ENCODE measurements at regions not wholly inside any gene's neighbourhood (a gene's known extent, or its start where the extent isn't known, plus 50 kb on each side); places are given as distances from the start of the nearest gene placed in this dataset.

DNA sequence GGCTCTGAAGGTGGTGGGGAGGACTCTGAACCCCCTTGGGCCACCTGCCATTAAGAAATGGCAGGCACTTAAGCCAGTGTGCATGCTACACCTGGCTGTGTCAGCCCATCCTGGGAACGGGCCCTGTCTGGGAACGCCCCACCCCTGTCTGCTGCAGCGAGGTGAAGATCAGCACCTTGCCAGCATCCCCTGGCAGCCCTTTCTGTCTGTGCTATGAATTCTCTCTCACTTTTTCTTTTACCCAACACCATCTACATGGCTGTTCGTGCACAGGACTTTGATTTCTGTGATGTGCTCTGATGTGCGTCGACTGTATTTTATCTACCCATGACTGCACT, 452.9 kb upstream of the B3GAT1 start:
- DNase-seq (ENCODE audit: low read depth, low spot score) (no peak), ATAC-seq (no peak)
- Histone ChIP-seq H3K9me3 (ENCODE audit: control insufficient read depth in 1 of 2, insufficient read depth in 1 of 2, low read depth in 1 of 2, low read length in 2 of 2) (no peaks in the 10 kb centered on the region), H3K79me2 (ENCODE audit: insufficient read depth, low read length) (no peaks in the 10 kb centered on the region), H3K4me2 (ENCODE audit: low read length) (no peak overlapping the region), H3K27ac (ENCODE audit: low read depth, low read length) (no peak overlapping the region), H3K9me2 (ENCODE audit: insufficient read depth) (no peaks in the 10 kb centered on the region), H3K27me3 (ENCODE audit: insufficient read depth, low read length) (no peaks in the 10 kb centered on the region; the same call in 1 of the 2 replicates), H3K9ac (ENCODE audit: low read length) (no peak overlapping the region), H3K4me3 (replicated peaks in 1 of 2; ENCODE audit: low read depth in 1 of 2, low read length in 2 of 2) (no peak overlapping the region), H4K20me1 (ENCODE audit: insufficient read depth) (no peaks in the 10 kb centered on the region), H3K4me1 (ENCODE audit: control insufficient read depth in 1 of 2, insufficient read depth in 2 of 2, low read length in 2 of 2) (peaks cover 0 to 7% of the 10 kb centered on the region in 2 experiments; a peak in 1 of 4 replicates), H2AFZ (ENCODE audit: low read depth, low read length, poor library complexity, severe bottlenecking) (no peak overlapping the region), H3K36me3 (ENCODE audit: control insufficient read depth in 1 of 2, insufficient read depth in 2 of 2, low read length in 2 of 2) (no peaks in the 10 kb centered on the region)
- ChIA-PET CTCF (no interaction called here), POLR2A (no interaction called here), RAD21 (ENCODE audit: low non-redundant PET in 1 of 2, low total read pairs in 2 of 2, uncharacterized antibody in 2 of 2, unreplicated experiment in 2 of 2) (no interaction called here)
- intact Hi-C loops (cut with micrococcal nuclease) = loop anchor here (5.0 kb wide), 1 partner anchor 503 kb away; no protein-coding TSS in a partner anchor
- no TSS peak for BruUV-seq (replicated peaks)
- no peak for TF ChIP-seq EZH2 (IDR thresholded peaks at IDR 0.05)
- TF ChIP-seq, protein P1, sequence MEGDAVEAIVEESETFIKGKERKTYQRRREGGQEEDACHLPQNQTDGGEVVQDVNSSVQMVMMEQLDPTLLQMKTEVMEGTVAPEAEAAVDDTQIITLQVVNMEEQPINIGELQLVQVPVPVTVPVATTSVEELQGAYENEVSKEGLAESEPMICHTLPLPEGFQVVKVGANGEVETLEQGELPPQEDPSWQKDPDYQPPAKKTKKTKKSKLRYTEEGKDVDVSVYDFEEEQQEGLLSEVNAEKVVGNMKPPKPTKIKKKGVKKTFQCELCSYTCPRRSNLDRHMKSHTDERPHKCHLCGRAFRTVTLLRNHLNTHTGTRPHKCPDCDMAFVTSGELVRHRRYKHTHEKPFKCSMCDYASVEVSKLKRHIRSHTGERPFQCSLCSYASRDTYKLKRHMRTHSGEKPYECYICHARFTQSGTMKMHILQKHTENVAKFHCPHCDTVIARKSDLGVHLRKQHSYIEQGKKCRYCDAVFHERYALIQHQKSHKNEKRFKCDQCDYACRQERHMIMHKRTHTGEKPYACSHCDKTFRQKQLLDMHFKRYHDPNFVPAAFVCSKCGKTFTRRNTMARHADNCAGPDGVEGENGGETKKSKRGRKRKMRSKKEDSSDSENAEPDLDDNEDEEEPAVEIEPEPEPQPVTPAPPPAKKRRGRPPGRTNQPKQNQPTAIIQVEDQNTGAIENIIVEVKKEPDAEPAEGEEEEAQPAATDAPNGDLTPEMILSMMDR (IDR thresholded peaks at IDR 0.05 in 2 of 3, conservative IDR thresholded peaks at IDR 0.05 in 1 of 3; ENCODE audit: borderline replicate concordance in 1 of 3, insufficient read depth in 1 of 3, low read depth in 2 of 3, low read length in 2 of 3) = no peak

GRCh38 chr11:134864233-134864967, 452.4 kb upstream of the B3GAT1 start:
- H3K27ac ChIP-seq (ENCODE audit: low read depth, low read length) = no peak overlapping the region
- POLR2A ChIA-PET = no interaction called here
- no peaks in the 10 kb centered on the region for H3K9me3 ChIP-seq (ENCODE audit: control insufficient read depth in 1 of 2, insufficient read depth in 1 of 2, low read depth in 1 of 2, low read length in 2 of 2)
- H3K27me3 ChIP-seq (ENCODE audit: insufficient read depth, low read length) = no peaks in the 10 kb centered on the region; the same call in 1 of the 2 replicates
- ATAC-seq (no peak), DNase-seq (ENCODE audit: low read depth, low spot score) (no peak)
- no TSS peak for BruUV-seq (replicated peaks)
- H2AFZ ChIP-seq (ENCODE audit: low read depth, low read length, poor library complexity, severe bottlenecking) = no peak overlapping the region
- RAD21 ChIA-PET (ENCODE audit: low non-redundant PET in 1 of 2, low total read pairs in 2 of 2, uncharacterized antibody in 2 of 2, unreplicated experiment in 2 of 2) = no interaction called here
- no peaks in the 10 kb centered on the region for H3K9me2 ChIP-seq (ENCODE audit: insufficient read depth)
- H3K4me2 ChIP-seq (ENCODE audit: low read length) = no peak overlapping the region
- no peaks in the 10 kb centered on the region for H3K36me3 ChIP-seq (ENCODE audit: control insufficient read depth in 1 of 2, insufficient read depth in 2 of 2, low read length in 2 of 2)
- H3K4me1 ChIP-seq (ENCODE audit: control insufficient read depth in 1 of 2, insufficient read depth in 2 of 2, low read length in 2 of 2) = peaks cover 0 to 7% of the 10 kb centered on the region in 2 experiments; a peak in 1 of 4 replicates
- no peak overlapping the region for H3K9ac ChIP-seq (ENCODE audit: low read length)
- no peaks in the 10 kb centered on the region for H4K20me1 ChIP-seq (ENCODE audit: insufficient read depth)
- H3K79me2 ChIP-seq (ENCODE audit: insufficient read depth, low read length) = no peaks in the 10 kb centered on the region
- intact Hi-C loops (cut with micrococcal nuclease) = no loop called here
- H3K4me3 ChIP-seq (replicated peaks in 1 of 2; ENCODE audit: low read depth in 1 of 2, low read length in 2 of 2) = no peak overlapping the region
- CTCF ChIA-PET = no interaction called here
- TF ChIP-seq, protein P1 (IDR thresholded peaks at IDR 0.05 in 2 of 3, conservative IDR thresholded peaks at IDR 0.05 in 1 of 3; ENCODE audit: borderline replicate concordance in 1 of 3, insufficient read depth in 1 of 3, low read depth in 2 of 3, low read length in 2 of 3) = no peak
- TF ChIP-seq EGR1 (IDR thresholded peaks at IDR 0.05; ENCODE audit: low read depth) (no peak), EZH2 (IDR thresholded peaks at IDR 0.05) (no peak), ZFX (IDR thresholded peaks at IDR 0.05) (no peak), SP1 (IDR thresholded peaks at IDR 0.05; ENCODE audit: low read depth) (no peak), JUND (IDR thresholded peaks at IDR 0.05) (no peak), POLR2AphosphoS5 (IDR thresholded peaks at IDR 0.05; ENCODE audit: low read depth, low read length) (no peak), POLR2A (IDR thresholded peaks at IDR 0.05; ENCODE audit: borderline replicate concordance, extremely low read depth, insufficient read depth, insufficient read length) (no peak), ZBTB33 (IDR thresholded peaks at IDR 0.05; ENCODE audit: extremely low read depth, insufficient replicate concordance, low read length) (no peak), EZH2phosphoT487 (IDR thresholded peaks at IDR 0.05; ENCODE audit: borderline replicate concordance) (no peak), YY1 (IDR thresholded peaks at IDR 0.05; ENCODE audit: extremely low read depth, insufficient replicate concordance, low read depth, low read length) (no peak), SIN3A (IDR thresholded peaks at IDR 0.05; ENCODE audit: low read depth) (no peak)
- TF ChIP-seq, protein P2, sequence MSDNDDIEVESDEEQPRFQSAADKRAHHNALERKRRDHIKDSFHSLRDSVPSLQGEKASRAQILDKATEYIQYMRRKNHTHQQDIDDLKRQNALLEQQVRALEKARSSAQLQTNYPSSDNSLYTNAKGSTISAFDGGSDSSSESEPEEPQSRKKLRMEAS (IDR thresholded peaks at IDR 0.05) = no peak

All from HCT116 (cell line).